ENCODE measurements at regions not wholly inside any gene's neighbourhood (a gene's known extent, or its start where the extent isn't known, plus 50 kb on each side); places are given as distances from the start of the nearest gene placed in this dataset.
"Not testable (repeated sequence)": the region's sequence is repeated elsewhere in the genome, so short reads cannot be mapped to it uniquely, and the experiment has no call there.

- no peaks in the 10 kb centered on the region for H3K9me3 ChIP-seq (ENCODE audit: low read depth, low read length)
- TF ChIP-seq FOXP2 (optimal IDR thresholded peaks at IDR 0.05; ENCODE audit: control extremely low read depth, extremely low read length, insufficient read depth) (no peak), POLR2AphosphoS5 (IDR thresholded peaks at IDR 0.05; ENCODE audit: borderline replicate concordance, low read depth, low read length) (no peak), EZH2 (IDR thresholded peaks at IDR 0.05) (no peak)
- H3K27ac ChIP-seq: no peak overlapping the region
- H3K36me3 ChIP-seq (ENCODE audit: insufficient read depth, low read length): no peaks in the 10 kb centered on the region
- H3K4me3 ChIP-seq: no peak overlapping the region
- no peak for DNase-seq (ENCODE audit: low read depth, low spot score)
- no peak overlapping the region for H3K9ac ChIP-seq (ENCODE audit: insufficient read length)
These were observed 109.2 kb downstream of the OSTF1 start for GRCh38 chr9:75197561-75197960.

- no peak for DNase-seq (ENCODE audit: low read depth, low spot score)
- no peak for TF ChIP-seq FOXP2 (optimal IDR thresholded peaks at IDR 0.05; ENCODE audit: control extremely low read depth, extremely low read length, insufficient read depth)
- TF ChIP-seq POLR2AphosphoS5 (IDR thresholded peaks at IDR 0.05; ENCODE audit: borderline replicate concordance, low read depth, low read length): no peak
- TF ChIP-seq EZH2 (IDR thresholded peaks at IDR 0.05): no peak
- H3K27ac ChIP-seq: no peak overlapping the region
- no peak overlapping the region for H3K9ac ChIP-seq (ENCODE audit: insufficient read length)
- no peaks in the 10 kb centered on the region for H3K9me3 ChIP-seq (ENCODE audit: low read depth, low read length)
- no peaks in the 10 kb centered on the region for H3K36me3 ChIP-seq (ENCODE audit: insufficient read depth, low read length)
- H3K4me3 ChIP-seq: no peak overlapping the region
These were observed 110.1 kb downstream of the OSTF1 start for GRCh38 chr9:75198436-75198835.

- H3K4me3 ChIP-seq: no peak overlapping the region
- H3K9ac ChIP-seq (ENCODE audit: insufficient read length): no peak overlapping the region
- no peak for DNase-seq (ENCODE audit: low read depth, low spot score)
- TF ChIP-seq EZH2 (IDR thresholded peaks at IDR 0.05) (no peak), FOXP2 (optimal IDR thresholded peaks at IDR 0.05; ENCODE audit: control extremely low read depth, extremely low read length, insufficient read depth) (no peak), POLR2AphosphoS5 (IDR thresholded peaks at IDR 0.05; ENCODE audit: borderline replicate concordance, low read depth, low read length) (no peak)
- no peaks in the 10 kb centered on the region for H3K36me3 ChIP-seq (ENCODE audit: insufficient read depth, low read length)
- H3K27ac ChIP-seq: no peak overlapping the region
- no peaks in the 10 kb centered on the region for H3K9me3 ChIP-seq (ENCODE audit: low read depth, low read length)
These were observed 112.7 kb downstream of the OSTF1 start for GRCh38 chr9:75200892-75201470.

GRCh38 chr9:75201480-75202209, 113.3 kb downstream of the OSTF1 start:
- TF ChIP-seq EZH2 (IDR thresholded peaks at IDR 0.05): no peak
- TF ChIP-seq POLR2AphosphoS5 (IDR thresholded peaks at IDR 0.05; ENCODE audit: borderline replicate concordance, low read depth, low read length): no peak
- TF ChIP-seq FOXP2 (optimal IDR thresholded peaks at IDR 0.05; ENCODE audit: control extremely low read depth, extremely low read length, insufficient read depth): no peak

GRCh38 chr9:75207997-75208396, 119.7 kb downstream of the OSTF1 start:
- not testable (repeated sequence) for H3K4me3 ChIP-seq; H3K36me3 ChIP-seq (ENCODE audit: insufficient read depth, low read length); H3K27ac ChIP-seq; DNase-seq (ENCODE audit: low read depth, low spot score); H3K9ac ChIP-seq (ENCODE audit: insufficient read length); H3K9me3 ChIP-seq (ENCODE audit: low read depth, low read length)

More at GRCh38 chr9:75201480-75202209, 113.3 kb downstream of the OSTF1 start:
- Histone ChIP-seq H3K9ac (ENCODE audit: insufficient read length) (no peak overlapping the region), H3K4me3 (no peak overlapping the region), H3K36me3 (ENCODE audit: insufficient read depth, low read length) (no peaks in the 10 kb centered on the region), H3K9me3 (ENCODE audit: low read depth, low read length) (no peaks in the 10 kb centered on the region), H3K27ac (no peak overlapping the region)
- DNase-seq (ENCODE audit: low read depth, low spot score): no peak

- H3K9ac ChIP-seq (ENCODE audit: insufficient read length): no peak overlapping the region
- no peaks in the 10 kb centered on the region for H3K36me3 ChIP-seq (ENCODE audit: insufficient read depth, low read length)
- DNase-seq (ENCODE audit: low read depth, low spot score): no peak
- no peaks in the 10 kb centered on the region for H3K9me3 ChIP-seq (ENCODE audit: low read depth, low read length)
- TF ChIP-seq POLR2AphosphoS5 (IDR thresholded peaks at IDR 0.05; ENCODE audit: borderline replicate concordance, low read depth, low read length) (no peak), FOXP2 (optimal IDR thresholded peaks at IDR 0.05; ENCODE audit: control extremely low read depth, extremely low read length, insufficient read depth) (no peak), EZH2 (IDR thresholded peaks at IDR 0.05) (no peak)
- H3K27ac ChIP-seq: no peak overlapping the region
- no peak overlapping the region for H3K4me3 ChIP-seq
These were observed 121.9 kb downstream of the OSTF1 start for GRCh38 chr9:75210215-75210614.

- no peak overlapping the region for H3K9ac ChIP-seq (ENCODE audit: insufficient read length)
- H3K4me3 ChIP-seq: no peak overlapping the region
- no peak for TF ChIP-seq FOXP2 (optimal IDR thresholded peaks at IDR 0.05; ENCODE audit: control extremely low read depth, extremely low read length, insufficient read depth)
- no peak overlapping the region for H3K27ac ChIP-seq
- H3K36me3 ChIP-seq (ENCODE audit: insufficient read depth, low read length): no peaks in the 10 kb centered on the region
- no peaks in the 10 kb centered on the region for H3K9me3 ChIP-seq (ENCODE audit: low read depth, low read length)
- DNase-seq (ENCODE audit: low read depth, low spot score): no peak
These were observed 125.5 kb downstream of the OSTF1 start for GRCh38 chr9:75213765-75214164.

- TF ChIP-seq EZH2 (IDR thresholded peaks at IDR 0.05) (no peak), POLR2AphosphoS5 (IDR thresholded peaks at IDR 0.05; ENCODE audit: borderline replicate concordance, low read depth, low read length) (no peak), FOXP2 (optimal IDR thresholded peaks at IDR 0.05; ENCODE audit: control extremely low read depth, extremely low read length, insufficient read depth) (no peak)
- DNase-seq (ENCODE audit: low read depth, low spot score): no peak
These were observed 138.3 kb downstream of the OSTF1 start for GRCh38 chr9:75226403-75227139.

More at GRCh38 chr9:75226403-75227139, 138.3 kb downstream of the OSTF1 start:
- Histone ChIP-seq H3K4me3 (no peak overlapping the region), H3K9ac (ENCODE audit: insufficient read length) (no peak overlapping the region), H3K36me3 (ENCODE audit: insufficient read depth, low read length) (no peaks in the 10 kb centered on the region), H3K9me3 (ENCODE audit: low read depth, low read length) (no peaks in the 10 kb centered on the region), H3K27ac (no peak overlapping the region)
